OCI-M2 (cell line): ENCODE measurements at regions not wholly inside any gene's neighbourhood (a gene's known extent, or its start where the extent isn't known, plus 50 kb on each side); places are given as distances from the start of the nearest gene placed in this dataset.
"Not testable (repeated sequence)": the region's sequence is repeated elsewhere in the genome, so short reads cannot be mapped to it uniquely, and the experiment has no call there.

Experiments used
- DNase-seq: peaks from one replicate; lab custom pipeline; 2025; ENCODE audit not compliant: unreplicated experiment; lab: John Stamatoyannopoulos, UW

- not testable (repeated sequence) for DNase-seq
Measured at GRCh38 chr6:86283596-86283995, 640.9 kb upstream of the SYNCRIP start.

- no peak for DNase-seq
Measured at GRCh38 chr6:86276056-86276455, 633.4 kb upstream of the SYNCRIP start.

- no peak for DNase-seq
Measured at GRCh38 chr6:86273936-86274335, 631.2 kb upstream of the SYNCRIP start.

- DNase-seq, result no peak
Measured at GRCh38 chr6:86256615-86257187, 614.0 kb upstream of the SYNCRIP start.

- no peak for DNase-seq
Measured at GRCh38 chr6:86255973-86256372, 613.3 kb upstream of the SYNCRIP start.

- no peak for DNase-seq
Measured at GRCh38 chr6:86251106-86251505, 608.4 kb upstream of the SYNCRIP start.

GRCh38 chr6:86217906-86218305 is 575.2 kb upstream of the SYNCRIP start:
- DNase-seq, result no peak

GRCh38 chr6:86215323-86215722 is 572.6 kb upstream of the SYNCRIP start:
- DNase-seq, result no peak

- DNase-seq, result no peak
Measured at GRCh38 chr6:86205980-86206379, 563.3 kb upstream of the SYNCRIP start.

- no peak for DNase-seq
Measured at GRCh38 chr6:86203044-86203443, 560.4 kb upstream of the SYNCRIP start.

GRCh38 chr6:86193821-86194220 is 551.1 kb upstream of the SYNCRIP start:
- DNase-seq, result no peak

GRCh38 chr6:86192123-86192522 is 549.4 kb upstream of the SYNCRIP start:
- DNase-seq, result no peak

GRCh38 chr6:86175149-86175548 is 532.5 kb upstream of the SYNCRIP start:
- not testable (repeated sequence) for DNase-seq

GRCh38 chr6:86154852-86155251 is 512.2 kb upstream of the SYNCRIP start:
- no peak for DNase-seq

- DNase-seq, result no peak
Measured at GRCh38 chr6:86153521-86153920, 510.8 kb upstream of the SYNCRIP start.

GRCh38 chr6:86152546-86152945 is 509.9 kb upstream of the SYNCRIP start:
- no peak for DNase-seq

- DNase-seq, result no peak
Measured at GRCh38 chr6:86148586-86148985, 505.9 kb upstream of the SYNCRIP start.

GRCh38 chr6:86147859-86148258 is 505.2 kb upstream of the SYNCRIP start:
- no peak for DNase-seq

- no peak for DNase-seq
Measured at GRCh38 chr6:86147311-86147710, 504.6 kb upstream of the SYNCRIP start.

- DNase-seq, result not testable (repeated sequence)
Measured at GRCh38 chr6:86146751-86147150, 504.1 kb upstream of the SYNCRIP start.

- no peak for DNase-seq
Measured at GRCh38 chr6:86142326-86142725, 499.6 kb upstream of the SYNCRIP start.

- no peak for DNase-seq
Measured at GRCh38 chr6:86128130-86128814, 485.6 kb upstream of the SYNCRIP start.

- no peak for DNase-seq
Measured at GRCh38 chr6:86122086-86122485, 479.4 kb upstream of the SYNCRIP start.
